ENCODE measurements at regions not wholly inside any gene's neighbourhood (a gene's known extent, or its start where the extent isn't known, plus 50 kb on each side); places are given as distances from the start of the nearest gene placed in this dataset.

DNA sequence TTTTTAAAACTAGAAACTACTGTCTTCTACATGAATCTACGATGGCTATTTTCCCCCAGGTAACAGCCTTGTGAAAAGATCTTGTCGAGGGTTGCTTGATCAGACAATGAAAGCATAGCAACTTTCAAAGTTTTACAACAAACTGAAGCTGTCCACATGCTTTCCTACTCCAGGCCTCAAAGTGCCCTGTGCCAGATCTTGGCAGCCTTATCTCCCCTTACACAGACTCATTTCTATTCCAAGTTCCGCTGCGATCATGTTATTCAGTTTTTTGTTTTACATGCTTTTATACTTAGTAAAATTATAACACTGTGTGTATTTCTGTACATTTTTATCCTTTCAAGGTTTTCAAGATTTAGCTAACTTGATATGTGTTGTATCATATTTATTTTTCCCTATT lies 661.7 kb upstream of the SORCS1 start:
- TF ChIP-seq, protein P1, sequence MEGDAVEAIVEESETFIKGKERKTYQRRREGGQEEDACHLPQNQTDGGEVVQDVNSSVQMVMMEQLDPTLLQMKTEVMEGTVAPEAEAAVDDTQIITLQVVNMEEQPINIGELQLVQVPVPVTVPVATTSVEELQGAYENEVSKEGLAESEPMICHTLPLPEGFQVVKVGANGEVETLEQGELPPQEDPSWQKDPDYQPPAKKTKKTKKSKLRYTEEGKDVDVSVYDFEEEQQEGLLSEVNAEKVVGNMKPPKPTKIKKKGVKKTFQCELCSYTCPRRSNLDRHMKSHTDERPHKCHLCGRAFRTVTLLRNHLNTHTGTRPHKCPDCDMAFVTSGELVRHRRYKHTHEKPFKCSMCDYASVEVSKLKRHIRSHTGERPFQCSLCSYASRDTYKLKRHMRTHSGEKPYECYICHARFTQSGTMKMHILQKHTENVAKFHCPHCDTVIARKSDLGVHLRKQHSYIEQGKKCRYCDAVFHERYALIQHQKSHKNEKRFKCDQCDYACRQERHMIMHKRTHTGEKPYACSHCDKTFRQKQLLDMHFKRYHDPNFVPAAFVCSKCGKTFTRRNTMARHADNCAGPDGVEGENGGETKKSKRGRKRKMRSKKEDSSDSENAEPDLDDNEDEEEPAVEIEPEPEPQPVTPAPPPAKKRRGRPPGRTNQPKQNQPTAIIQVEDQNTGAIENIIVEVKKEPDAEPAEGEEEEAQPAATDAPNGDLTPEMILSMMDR (conservative IDR thresholded peaks at IDR 0.05; ENCODE audit: low read length), result no peak
- TF ChIP-seq EZH2phosphoT487 (IDR thresholded peaks at IDR 0.05; ENCODE audit: borderline replicate concordance), result no peak

All from Loucy (cell line).